Small intestine (tissue), 7 donors: ENCODE measurements at regions not wholly inside any gene's neighbourhood (a gene's known extent, or its start where the extent isn't known, plus 50 kb on each side); places are given as distances from the start of the nearest gene placed in this dataset.

Experiments used
- DNase-seq, 2 donors: peaks; one replicate each; pipeline versions ENCODE4 v3.0.0 to v3.0.0-alpha.2; 2013
- FAIRE-seq: peaks from 2 replicates; lab custom pipeline; 2012; peaks lifted over from hg19 to GRCh38; lab: Jason Lieb, UNC
- H3K27ac ChIP-seq, 3 donors: one replicate each; pipeline ENCODE4 v1.5.1; 2013; ENCODE audit warnings: low read length in 2 of 3, mild to moderate bottlenecking in 2 of 3, control low read depth in 1 of 3, inconsistent platforms in 1 of 3, low read depth in 1 of 3, moderate library complexity in 1 of 3
- H3K27me3 ChIP-seq, 3 donors: one replicate each; pipeline ENCODE4 v1.6.1; 2013; ENCODE audit warnings: low read length in 3 of 3, inconsistent platforms in 1 of 3; ENCODE audit not compliant: control insufficient read depth in 3 of 3, insufficient read depth in 3 of 3
- H3K36me3 ChIP-seq, 3 donors: one replicate each; pipeline ENCODE4 v1.6.1; 2013; ENCODE audit warnings: low read length in 3 of 3, inconsistent platforms in 1 of 3, low read depth in 1 of 3, mild to moderate bottlenecking in 1 of 3, moderate library complexity in 1 of 3; ENCODE audit not compliant: control insufficient read depth in 3 of 3, insufficient read depth in 2 of 3
- H3K4me1 ChIP-seq, 3 donors: one replicate each; pipeline ENCODE4 v1.6.1; 2013; ENCODE audit warnings: low read length in 2 of 3, inconsistent platforms in 1 of 3, low read depth in 1 of 3, mild to moderate bottlenecking in 1 of 3, moderate library complexity in 1 of 3; ENCODE audit not compliant: control insufficient read depth in 3 of 3, insufficient read depth in 2 of 3
- H3K4me3 ChIP-seq, 3 donors: one replicate each; pipeline ENCODE4 v1.5.1; 2013; ENCODE audit warnings: low read length in 3 of 3, control low read depth in 1 of 3, inconsistent platforms in 1 of 3, low read depth in 1 of 3, mild to moderate bottlenecking in 1 of 3, moderate library complexity in 1 of 3
- H3K9me3 ChIP-seq, 2 donors: one replicate each; pipeline ENCODE4 v1.6.1; 2013; ENCODE audit warnings: low read depth in 1 of 2, low read length in 1 of 2; ENCODE audit not compliant: control insufficient read depth in 2 of 2, insufficient read depth in 1 of 2
- WGBS, 3 donors: extraction: QIAGEN DNeasy Blood & Tissue Kit; methylation state at CpG; one replicate each; pipeline ENCODE4 v1.1.7; 2013; 5-methylcytosine and 5-hydroxymethylcytosine counted together
- donor health status: healthy with polysubstance abuse.
- donor health status: control.
- donor health status: control.
- donor health status: Bipolar disorder and iron deficiency.
- donor health status: healthy.

GRCh38 chr1:25066256-25066655, 136.2 kb upstream of the RUNX3 start:
- FAIRE-seq (no peak), DNase-seq (no peak)
- H3K9me3 ChIP-seq, result no peaks in the 10 kb centered on the region
- H3K4me1 ChIP-seq, result no peaks in the 10 kb centered on the region
- 34 to 42% (median 38%) methylated on average over 8 of the region's 8 CpGs for WGBS, 3 donors
- H3K4me3 ChIP-seq, result no peak overlapping the region
- H3K27ac ChIP-seq, result no peak overlapping the region
- peaks cover 0 to 4% (median 2%) of the 10 kb centered on the region in 3 donors for H3K27me3 ChIP-seq
- no peaks in the 10 kb centered on the region for H3K36me3 ChIP-seq

GRCh38 chr1:25065795-25066238, 135.7 kb upstream of the RUNX3 start:
- no peak overlapping the region for H3K27ac ChIP-seq
- DNase-seq (no peak), FAIRE-seq (no peak)
- 55 to 66% (median 64%) methylated on average over 15 to 18 of the region's 18 CpGs for WGBS, 3 donors
- H3K27me3 ChIP-seq, result peaks cover 0 to 4% (median 2%) of the 10 kb centered on the region in 3 donors
- no peak overlapping the region for H3K4me3 ChIP-seq
- no peaks in the 10 kb centered on the region for H3K4me1 ChIP-seq
- H3K36me3 ChIP-seq, result no peaks in the 10 kb centered on the region
- no peaks in the 10 kb centered on the region for H3K9me3 ChIP-seq

- WGBS, 3 donors, result 79 to 93% (median 92%) methylated on average over 8 of the region's 8 CpGs
- Histone ChIP-seq H3K36me3 (no peaks in the 10 kb centered on the region), H3K27ac (no peak overlapping the region), H3K27me3 (peaks cover 0 to 4% (median 2%) of the 10 kb centered on the region in 3 donors), H3K4me3 (no peak overlapping the region), H3K9me3 (no peaks in the 10 kb centered on the region), H3K4me1 (no peaks in the 10 kb centered on the region)
- DNase-seq, result no peak
- no peak for FAIRE-seq
Observed at GRCh38 chr1:25065321-25065721, 135.2 kb upstream of the RUNX3 start.

GRCh38 chr1:25064465-25065240, 134.6 kb upstream of the RUNX3 start:
- no peaks in the 10 kb centered on the region for H3K4me1 ChIP-seq
- H3K27me3 ChIP-seq, result peaks cover 0 to 4% (median 2%) of the 10 kb centered on the region in 3 donors
- H3K9me3 ChIP-seq, result no peaks in the 10 kb centered on the region
- FAIRE-seq (no peak), DNase-seq (no peak)
- H3K4me3 ChIP-seq, result no peak overlapping the region
- H3K36me3 ChIP-seq, result no peaks in the 10 kb centered on the region
- WGBS, 3 donors, result 70 to 81% (median 79%) methylated on average over 7 of the region's 7 CpGs
- H3K27ac ChIP-seq, result no peak overlapping the region

GRCh38 chr1:25063591-25064416, 133.7 kb upstream of the RUNX3 start:
- FAIRE-seq (no peak), DNase-seq (no peak)
- H3K27me3 ChIP-seq, result peaks cover 0 to 4% (median 2%) of the 10 kb centered on the region in 3 donors
- no peaks in the 10 kb centered on the region for H3K9me3 ChIP-seq
- no peaks in the 10 kb centered on the region for H3K36me3 ChIP-seq
- WGBS, 3 donors, result 83 to 88% (median 83%) methylated on average over 10 of the region's 10 CpGs
- no peak overlapping the region for H3K27ac ChIP-seq
- no peak overlapping the region for H3K4me3 ChIP-seq
- no peaks in the 10 kb centered on the region for H3K4me1 ChIP-seq

- no peak for FAIRE-seq
- Histone ChIP-seq H3K4me1 (no peaks in the 10 kb centered on the region), H3K4me3 (no peak overlapping the region), H3K27me3 (peaks cover 0 to 4% (median 2%) of the 10 kb centered on the region in 3 donors), H3K9me3 (no peaks in the 10 kb centered on the region), H3K36me3 (no peaks in the 10 kb centered on the region), H3K27ac (no peak overlapping the region)
- no peak for DNase-seq
- 84 to 88% (median 86%) methylated on average over 4 of the region's 4 CpGs for WGBS, 3 donors
Observed at GRCh38 chr1:25062621-25063255, 132.7 kb upstream of the RUNX3 start.

GRCh38 chr1:25061261-25061995, 131.4 kb upstream of the RUNX3 start:
- 81 to 89% (median 86%) methylated on average over 12 of the region's 12 CpGs for WGBS, 3 donors
- no peak for DNase-seq

More at GRCh38 chr1:25061261-25061995, 131.4 kb upstream of the RUNX3 start:
- Histone ChIP-seq H3K36me3 (no peaks in the 10 kb centered on the region), H3K4me3 (no peak overlapping the region), H3K27ac (no peak overlapping the region), H3K27me3 (peaks cover 0 to 7% (median 2%) of the 10 kb centered on the region in 3 donors), H3K9me3 (no peaks in the 10 kb centered on the region), H3K4me1 (no peaks in the 10 kb centered on the region)
- no peak for FAIRE-seq
